Vagina (tissue), 2 donors: ENCODE measurements at regions not wholly inside any gene's neighbourhood (a gene's known extent, or its start where the extent isn't known, plus 50 kb on each side); places are given as distances from the start of the nearest gene placed in this dataset.

Experiments used
- CTCF ChIP-seq, 3 experiments: fragments of 450-650 bp in 2 of 3; fragments of 200-600 bp in 1 of 3; sonication (generic) in 1 of 3; IDR thresholded peaks; one replicate each; pipeline ENCODE4 v1.5.1; 2017 to 2019; ENCODE audit warnings: antibody characterized with exemption in 3 of 3, mild to moderate bottlenecking in 2 of 3, moderate library complexity in 2 of 3
- POLR2A ChIP-seq, 2 donors: fragments of 450-650 bp; IDR thresholded peaks; one replicate each; pipeline ENCODE4 v1.6.1; 2017; ENCODE audit warnings: antibody characterized with exemption in 2 of 2, mild to moderate bottlenecking in 2 of 2, moderate library complexity in 2 of 2
- POLR2AphosphoS5 ChIP-seq, 2 donors: sonication (generic); formaldehyde crosslinking; IDR thresholded peaks; one replicate each; pipeline ENCODE4 v1.9.0; 2017; ENCODE audit warnings: antibody characterized with exemption in 2 of 2, mild to moderate bottlenecking in 2 of 2, low read depth in 1 of 2; ENCODE audit not compliant: insufficient read depth in 1 of 2

- TF ChIP-seq CTCF (IDR thresholded peaks at IDR 0.05) (no peak), POLR2A (IDR thresholded peaks at IDR 0.05) (no peak), POLR2AphosphoS5 (IDR thresholded peaks at IDR 0.05; ENCODE audit: insufficient read depth in 1 of 2, low read depth in 1 of 2) (no peak)
Observed at GRCh38 chr7:126227643-126228042, 1025.1 kb downstream of the GRM8 start.
